Upper lobe of left lung (tissue), 4 donors: ENCODE measurements at regions not wholly inside any gene's neighbourhood (a gene's known extent, or its start where the extent isn't known, plus 50 kb on each side); places are given as distances from the start of the nearest gene placed in this dataset.
"Not testable (repeated sequence)": the region's sequence is repeated elsewhere in the genome, so short reads cannot be mapped to it uniquely, and the experiment has no call there.

Source experiments
- CTCF ChIP-seq, 6 experiments: fragments of 450-650 bp in 4 of 6; fragments of 200-600 bp in 2 of 6; sonication (generic) in 2 of 6; IDR thresholded peaks; one replicate each; pipeline ENCODE4 v1.5.1; 2016 to 2019; ENCODE audit warnings: antibody characterized with exemption in 6 of 6
- POLR2AphosphoS5 ChIP-seq, 2 donors: sonication (generic); formaldehyde crosslinking; IDR thresholded peaks; one replicate each; pipeline ENCODE4 v1.5.1; 2017; ENCODE audit warnings: antibody characterized with exemption in 2 of 2

- TF ChIP-seq POLR2AphosphoS5, CTCF (IDR thresholded peaks at IDR 0.05): not testable (repeated sequence)
Measured at GRCh38 chr2:87515226-87515625, 232.7 kb upstream of the PLGLB2 start.
